SU-DHL-6 (cell line): ENCODE measurements at regions not wholly inside any gene's neighbourhood (a gene's known extent, or its start where the extent isn't known, plus 50 kb on each side); places are given as distances from the start of the nearest gene placed in this dataset.

Experiments
- H2AFZ ChIP-seq: fragments of 200-600 bp; sonication (generic); 2 replicates; pipeline ENCODE4 v1.6.1; 2014; ENCODE audit warnings: low read depth, mild to moderate bottlenecking, moderate library complexity, mixed read lengths, antibody characterized with exemption, low read length; ENCODE audit not compliant: severe bottlenecking
- H3F3A ChIP-seq: fragments of 200-600 bp; shearing (Covaris generic); 2 replicates; pipeline ENCODE4 v1.6.0; 2016; ENCODE audit warnings: antibody characterized with exemption, mild to moderate bottlenecking; ENCODE audit not compliant: insufficient read depth
- H3K27ac ChIP-seq: fragments of 200-600 bp; sonication (generic); 2 replicates; pipeline ENCODE4 v1.5.1; 2016; ENCODE audit warnings: low read depth, mild to moderate bottlenecking, low read length, moderate library complexity, mixed read lengths
- H3K27me3 ChIP-seq: fragments of 200-600 bp; sonication (generic), shearing (Covaris generic); 2 replicates; pipeline ENCODE4 v1.6.0; 2014; ENCODE audit warnings: mild to moderate bottlenecking, low read length
- H3K36me3 ChIP-seq: fragments of 200-600 bp; sonication (generic); 2 replicates; pipeline ENCODE4 v1.6.1; 2014; ENCODE audit warnings: mild to moderate bottlenecking, low read length, mixed read lengths
- H3K4me2 ChIP-seq: fragments of 300-600, 200-600 bp; shearing (Covaris generic), sonication (generic); 2 replicates; pipeline ENCODE4 v1.6.0; 2014; ENCODE audit warnings: low read length, low read depth, mild to moderate bottlenecking; ENCODE audit not compliant: poor library complexity, severe bottlenecking
- H3K4me3 ChIP-seq: fragments of 200-600 bp; sonication (generic); 2 replicates; pipeline ENCODE4 v1.5.1; 2014; ENCODE audit warnings: antibody characterized with exemption, low read length, mild to moderate bottlenecking, mixed read lengths; ENCODE audit not compliant: insufficient read depth, poor library complexity, severe bottlenecking
- H3K79me2 ChIP-seq: fragments of 200-600 bp; sonication (generic); 2 replicates; pipeline ENCODE4 v1.6.1; 2014; ENCODE audit warnings: mild to moderate bottlenecking, low read length, moderate library complexity; ENCODE audit not compliant: insufficient read depth
- H3K9ac ChIP-seq: fragments of 200-600 bp; sonication (generic); 2 replicates; pipeline ENCODE4 v1.7.0; 2014; ENCODE audit warnings: mild to moderate bottlenecking, low read length
- H3K9me2 ChIP-seq: fragments of 200-600 bp; sonication (generic); replicated peaks from 2 replicates; pipeline ENCODE4 v1.6.1; 2014; ENCODE audit warnings: low read length; ENCODE audit not compliant: insufficient read depth
- H3K9me3 ChIP-seq: fragments of 200-600 bp; sonication (generic); 2 replicates; pipeline ENCODE4 v1.6.1; 2014; ENCODE audit warnings: low read length, mixed read lengths; ENCODE audit not compliant: insufficient read depth
- H4K20me1 ChIP-seq: fragments of 200-600 bp; sonication (generic); 2 replicates; pipeline ENCODE4 v1.6.1; 2014; ENCODE audit warnings: low read depth, mild to moderate bottlenecking, antibody characterized with exemption, low read length, moderate library complexity, mixed read lengths
- CTCF ChIP-seq: fragments of 200-600 bp; sonication (generic); IDR thresholded peaks from one replicate; pipeline ENCODE4 v1.5.1; 2017; ENCODE audit warnings: antibody characterized with exemption, mild to moderate bottlenecking, low read length, moderate library complexity; ENCODE audit not compliant: insufficient read depth, poor library complexity, severe bottlenecking
- EZH2phosphoT487 ChIP-seq: fragments of 200-600 bp; sonication (generic), shearing (Covaris generic); conservative IDR thresholded peaks from 2 replicates; pipeline ENCODE4 v1.6.1; 2018; ENCODE audit warnings: mild to moderate bottlenecking, antibody characterized with exemption, low read length, moderate library complexity, mixed read lengths

GRCh38 chr16:26727848-26728247 is 338.9 kb upstream of the C16orf82 start:
- H3K36me3 ChIP-seq: no peaks in the 10 kb centered on the region
- H3K4me3 ChIP-seq: no peak overlapping the region
- no peaks in the 10 kb centered on the region for H3K27me3 ChIP-seq
- H3K9me3 ChIP-seq: no peaks in the 10 kb centered on the region
- H2AFZ ChIP-seq: no peak overlapping the region
- no peak for TF ChIP-seq CTCF
- TF ChIP-seq EZH2phosphoT487: no peak
- H3K9me2 ChIP-seq: no peaks in the 10 kb centered on the region
- H4K20me1 ChIP-seq: no peaks in the 10 kb centered on the region
- no peaks in the 10 kb centered on the region for H3F3A ChIP-seq
- no peak overlapping the region for H3K9ac ChIP-seq
- H3K27ac ChIP-seq: no peak overlapping the region
- no peaks in the 10 kb centered on the region for H3K79me2 ChIP-seq
- H3K4me2 ChIP-seq: no peak overlapping the region

- no peaks in the 10 kb centered on the region for H3K27me3 ChIP-seq
- no peaks in the 10 kb centered on the region for H3F3A ChIP-seq
- no peaks in the 10 kb centered on the region for H4K20me1 ChIP-seq
- H3K36me3 ChIP-seq: no peaks in the 10 kb centered on the region
- H3K79me2 ChIP-seq: no peaks in the 10 kb centered on the region
- H3K27ac ChIP-seq: no peak overlapping the region
- H3K9me2 ChIP-seq: no peaks in the 10 kb centered on the region
- H3K9me3 ChIP-seq: no peaks in the 10 kb centered on the region
- H3K4me2 ChIP-seq: no peak overlapping the region
- no peak overlapping the region for H3K9ac ChIP-seq
- no peak for TF ChIP-seq EZH2phosphoT487
- TF ChIP-seq CTCF: no peak
- H3K4me3 ChIP-seq: no peak overlapping the region
- H2AFZ ChIP-seq: no peak overlapping the region
These were observed 336.7 kb upstream of the C16orf82 start for GRCh38 chr16:26729951-26730541.

- Histone ChIP-seq H3K27ac (no peak overlapping the region), H2AFZ (no peak overlapping the region), H3K4me2 (no peak overlapping the region), H3K79me2 (no peaks in the 10 kb centered on the region), H3F3A (no peaks in the 10 kb centered on the region), H3K36me3 (no peaks in the 10 kb centered on the region), H4K20me1 (no peaks in the 10 kb centered on the region), H3K9me2 (no peaks in the 10 kb centered on the region), H3K4me3 (no peak overlapping the region), H3K9me3 (no peaks in the 10 kb centered on the region), H3K27me3 (peaks cover 6% of the 10 kb centered on the region), H3K9ac (no peak overlapping the region)
- TF ChIP-seq EZH2phosphoT487 (no peak), CTCF (no peak)
These were observed 335.0 kb upstream of the C16orf82 start for GRCh38 chr16:26731729-26732128.
